ENCODE measurements at regions not wholly inside any gene's neighbourhood (a gene's known extent, or its start where the extent isn't known, plus 50 kb on each side); places are given as distances from the start of the nearest gene placed in this dataset.
"Not testable (repeated sequence)": the region's sequence is repeated elsewhere in the genome, so short reads cannot be mapped to it uniquely, and the experiment has no call there.

GRCh38 chr6:150307520-150307919 lies 61.3 kb upstream of the IYD start:
- H3K4me1 ChIP-seq (ENCODE audit: insufficient read depth, low read length, poor library complexity, severe bottlenecking) = no peaks in the 10 kb centered on the region
- TF ChIP-seq CTCF (conservative IDR thresholded peaks at IDR 0.05; ENCODE audit: low read length) (no peak), EZH2phosphoT487 (IDR thresholded peaks at IDR 0.05; ENCODE audit: borderline replicate concordance, low read depth, low read length) (no peak)
- no peaks in the 10 kb centered on the region for H3K79me2 ChIP-seq (ENCODE audit: insufficient read depth, low read depth, low read length)
- no peak overlapping the region for H3K4me3 ChIP-seq (ENCODE audit: low read depth, low read length, poor library complexity, severe bottlenecking)
- H3K9me3 ChIP-seq (ENCODE audit: low read length) = no peaks in the 10 kb centered on the region
- ChIA-PET CTCF (ENCODE audit: unreplicated experiment) (no interaction called here), POLR2A (interaction anchor here (0.6 to 1.3 kb wide), 3 partner anchors 46 to 227 kb away, joined by 3 to 9 read pairs (median 4); no protein-coding TSS in a partner anchor)
- H4K20me1 ChIP-seq (ENCODE audit: insufficient read depth, low read length) = no peaks in the 10 kb centered on the region
- H3K27ac ChIP-seq (ENCODE audit: low read depth, low read length, poor library complexity, severe bottlenecking) = no peak overlapping the region
- no TSS peak for BruUV-seq (replicated peaks)
- intact Hi-C loops (cut with micrococcal nuclease; ENCODE audit: unreplicated experiment) = no loop called here
- H3K36me3 ChIP-seq (ENCODE audit: insufficient read depth, low read length) = no peaks in the 10 kb centered on the region
- no peaks in the 10 kb centered on the region for H3K9me2 ChIP-seq (ENCODE audit: insufficient read depth, low read length)
- no peak overlapping the region for H2AFZ ChIP-seq (ENCODE audit: low read length)
- DNase-seq (ENCODE audit: low spot score) = no peak
- H3K4me2 ChIP-seq (ENCODE audit: low read length) = no peak overlapping the region

- H3K79me2 ChIP-seq (ENCODE audit: insufficient read depth, low read depth, low read length) = no peaks in the 10 kb centered on the region
- H3K36me3 ChIP-seq (ENCODE audit: insufficient read depth, low read length) = no peaks in the 10 kb centered on the region
- DNase-seq (ENCODE audit: low spot score) = no peak
- no peak overlapping the region for H3K4me2 ChIP-seq (ENCODE audit: low read length)
- H2AFZ ChIP-seq (ENCODE audit: low read length) = no peak overlapping the region
- no peaks in the 10 kb centered on the region for H3K9me3 ChIP-seq (ENCODE audit: low read length)
- no TSS peak for BruUV-seq (replicated peaks)
- no peak overlapping the region for H3K27ac ChIP-seq (ENCODE audit: low read depth, low read length, poor library complexity, severe bottlenecking)
- ChIA-PET CTCF (ENCODE audit: unreplicated experiment) (no interaction called here), POLR2A (interaction anchor here (1.3 kb wide), 1 partner anchor 47 kb away, joined by 9 read pairs; no protein-coding TSS in a partner anchor)
- TF ChIP-seq EZH2phosphoT487 (IDR thresholded peaks at IDR 0.05; ENCODE audit: borderline replicate concordance, low read depth, low read length) (no peak), CTCF (conservative IDR thresholded peaks at IDR 0.05; ENCODE audit: low read length) (no peak)
- no peaks in the 10 kb centered on the region for H4K20me1 ChIP-seq (ENCODE audit: insufficient read depth, low read length)
- intact Hi-C loops (cut with micrococcal nuclease; ENCODE audit: unreplicated experiment) = no loop called here
- H3K4me1 ChIP-seq (ENCODE audit: insufficient read depth, low read length, poor library complexity, severe bottlenecking) = no peaks in the 10 kb centered on the region
- H3K9me2 ChIP-seq (ENCODE audit: insufficient read depth, low read length) = no peaks in the 10 kb centered on the region
- no peak overlapping the region for H3K4me3 ChIP-seq (ENCODE audit: low read depth, low read length, poor library complexity, severe bottlenecking)
Observed at GRCh38 chr6:150308812-150309645, 59.8 kb upstream of the IYD start.

GRCh38 chr6:150310539-150310938 lies 58.3 kb upstream of the IYD start:
- no peaks in the 10 kb centered on the region for H3K4me1 ChIP-seq (ENCODE audit: insufficient read depth, low read length, poor library complexity, severe bottlenecking)
- no TSS peak for BruUV-seq (replicated peaks)
- CTCF ChIA-PET (ENCODE audit: unreplicated experiment) = no interaction called here
- H3K9me3 ChIP-seq (ENCODE audit: low read length) = no peaks in the 10 kb centered on the region
- H2AFZ ChIP-seq (ENCODE audit: low read length) = no peak overlapping the region
- no peaks in the 10 kb centered on the region for H3K79me2 ChIP-seq (ENCODE audit: insufficient read depth, low read depth, low read length)
- intact Hi-C loops (cut with micrococcal nuclease; ENCODE audit: unreplicated experiment) = no loop called here
- no peak for DNase-seq (ENCODE audit: low spot score)
- no peak overlapping the region for H3K27ac ChIP-seq (ENCODE audit: low read depth, low read length, poor library complexity, severe bottlenecking)
- TF ChIP-seq EZH2phosphoT487 (IDR thresholded peaks at IDR 0.05; ENCODE audit: borderline replicate concordance, low read depth, low read length) = no peak
- no peak for TF ChIP-seq CTCF (conservative IDR thresholded peaks at IDR 0.05; ENCODE audit: low read length)
- no peaks in the 10 kb centered on the region for H3K9me2 ChIP-seq (ENCODE audit: insufficient read depth, low read length)
- POLR2A ChIA-PET = no interaction called here
- no peaks in the 10 kb centered on the region for H3K36me3 ChIP-seq (ENCODE audit: insufficient read depth, low read length)
- no peak overlapping the region for H3K4me3 ChIP-seq (ENCODE audit: low read depth, low read length, poor library complexity, severe bottlenecking)
- no peaks in the 10 kb centered on the region for H4K20me1 ChIP-seq (ENCODE audit: insufficient read depth, low read length)
- no peak overlapping the region for H3K4me2 ChIP-seq (ENCODE audit: low read length)

GRCh38 chr6:150311149-150311944 lies 57.5 kb upstream of the IYD start:
- not testable (repeated sequence) for H3K4me2 ChIP-seq (ENCODE audit: low read length); BruUV-seq (replicated peaks)

More at GRCh38 chr6:150311149-150311944, 57.5 kb upstream of the IYD start:
- H3K4me1 ChIP-seq (ENCODE audit: insufficient read depth, low read length, poor library complexity, severe bottlenecking); H3K9me3 ChIP-seq (ENCODE audit: low read length); H3K4me3 ChIP-seq (ENCODE audit: low read depth, low read length, poor library complexity, severe bottlenecking); POLR2A ChIA-PET; H3K27ac ChIP-seq (ENCODE audit: low read depth, low read length, poor library complexity, severe bottlenecking); H4K20me1 ChIP-seq (ENCODE audit: insufficient read depth, low read length); H2AFZ ChIP-seq (ENCODE audit: low read length); H3K79me2 ChIP-seq (ENCODE audit: insufficient read depth, low read depth, low read length); H3K36me3 ChIP-seq (ENCODE audit: insufficient read depth, low read length); H3K9me2 ChIP-seq (ENCODE audit: insufficient read depth, low read length); DNase-seq (ENCODE audit: low spot score); intact Hi-C loops (cut with micrococcal nuclease; ENCODE audit: unreplicated experiment): not testable (repeated sequence)
- CTCF ChIA-PET (ENCODE audit: unreplicated experiment) = interaction anchor here (0.5 kb wide), 1 partner anchor 144 kb away, joined by 3 read pairs; no protein-coding TSS in a partner anchor
